ENCODE measurements at regions not wholly inside any gene's neighbourhood (a gene's known extent, or its start where the extent isn't known, plus 50 kb on each side); places are given as distances from the start of the nearest gene placed in this dataset.
A peak's percentile ranks its signal among the peaks of the same experiment; 100 is the strongest.

- peaks cover 36% of the 10 kb centered on the region for H3K4me1 Mint-ChIP-seq
- DNase-seq (peak; percentile 62), ATAC-seq (ENCODE audit: low read depth) (peak; percentile 57)
- H3K27me3 Mint-ChIP-seq: peaks cover 49% of the 10 kb centered on the region
- H3K27ac ChIP-seq (ENCODE audit: low read length in 2 of 2): no peak overlapping the region
- H3K36me3 ChIP-seq (replicated peaks in 1 of 2; ENCODE audit: control extremely low read depth in 1 of 2, control insufficient read depth in 1 of 2, extremely low read depth in 1 of 2, insufficient read depth in 2 of 2, low read length in 1 of 2): no peaks in the 10 kb centered on the region
- no peaks in the 10 kb centered on the region for H3K9me3 Mint-ChIP-seq (ENCODE audit: insufficient read depth)
- no peaks in the 10 kb centered on the region for H4K20me1 ChIP-seq (ENCODE audit: control insufficient read depth, insufficient read depth, low read length, poor library complexity, severe bottlenecking)
- no peaks in the 10 kb centered on the region for H3K79me2 ChIP-seq (ENCODE audit: control insufficient read depth, insufficient read depth, low read length)
- no peaks in the 10 kb centered on the region for H3K9me3 ChIP-seq (ENCODE audit: control extremely low read depth in 1 of 3, control insufficient read depth in 2 of 3, insufficient read depth in 1 of 3, low read length in 2 of 3)
- intact Hi-C loops (cut with micrococcal nuclease): loop anchor here (5.0 to 10.0 kb wide), 2 partner anchors 186 to 374 kb away; no protein-coding TSS in a partner anchor
- no peak overlapping the region for H3K27ac Mint-ChIP-seq
- WGBS (ENCODE audit: insufficient coverage): 31% methylated on average over 7 of the region's 7 CpGs
- H3K4me2 ChIP-seq (replicated peaks; ENCODE audit: low read depth, low read length, poor library complexity, severe bottlenecking): peak overlapping the region; percentile 48
- no peak overlapping the region for H2AFZ ChIP-seq (ENCODE audit: insufficient read depth, low read depth, low read length, poor library complexity, severe bottlenecking)
- H3K4me3 Mint-ChIP-seq: peak overlapping the region; percentile 20
- ChIA-PET CTCF (interaction anchor here (2.0 kb wide), 1 partner anchor 500 kb away, joined by 10 read pairs; no protein-coding TSS in a partner anchor), POLR2A (no interaction called here)
- H3K4me3 ChIP-seq (ENCODE audit: control extremely low read depth in 1 of 5, extremely low read depth in 1 of 5, insufficient read depth in 1 of 5, low read depth in 2 of 5, low read length in 4 of 5): no peak overlapping the region
- peak overlapping the region; percentile 19 for H3K9ac ChIP-seq (ENCODE audit: low read length)
- peaks cover 32 to 35% of the 10 kb centered on the region in 2 donors for H3K4me1 ChIP-seq (ENCODE audit: control insufficient read depth in 2 of 2, insufficient read depth in 2 of 2, low read length in 2 of 2)
- TF ChIP-seq EZH2 (IDR thresholded peaks at IDR 0.05; ENCODE audit: borderline replicate concordance, insufficient read depth, low read depth, low read length, poor library complexity, severe bottlenecking): no peak
- TF ChIP-seq CTCF (IDR thresholded peaks at IDR 0.05): no peak
- H3K27me3 ChIP-seq (replicated peaks in 1 of 4; ENCODE audit: control extremely low read depth in 1 of 4, control insufficient read depth in 3 of 4, insufficient read depth in 4 of 4, low read length in 3 of 4): peaks cover 0 to 47% (median 32%) of the 10 kb centered on the region in 4 experiments
These were observed 89.5 kb upstream of the RFC3 start for GRCh38 chr13:33728271-33729037.

GRCh38 chr13:33730147-33730546, 87.8 kb upstream of the RFC3 start:
- Mint-ChIP-seq H3K4me1 (peaks cover 34% of the 10 kb centered on the region), H3K27me3 (peaks cover 51% of the 10 kb centered on the region), H3K4me3 (no peak overlapping the region), H3K9me3 (ENCODE audit: insufficient read depth) (no peaks in the 10 kb centered on the region), H3K27ac (no peak overlapping the region)
- H3K27ac ChIP-seq (ENCODE audit: low read length in 2 of 2): no peak overlapping the region
- H3K4me2 ChIP-seq (replicated peaks; ENCODE audit: low read depth, low read length, poor library complexity, severe bottlenecking): peak overlapping the region; percentile 12
- no peak overlapping the region for H3K9ac ChIP-seq (ENCODE audit: low read length)
- no peak overlapping the region for H3K4me3 ChIP-seq (ENCODE audit: control extremely low read depth in 1 of 5, extremely low read depth in 1 of 5, insufficient read depth in 1 of 5, low read depth in 2 of 5, low read length in 4 of 5)
- CTCF ChIA-PET: interaction anchor here (1.2 to 2.0 kb wide), 2 partner anchors 29 to 502 kb away, joined by 3 to 10 read pairs; no protein-coding TSS in a partner anchor
- no peaks in the 10 kb centered on the region for H3K36me3 ChIP-seq (replicated peaks in 1 of 2; ENCODE audit: control extremely low read depth in 1 of 2, control insufficient read depth in 1 of 2, extremely low read depth in 1 of 2, insufficient read depth in 2 of 2, low read length in 1 of 2)
- peak; percentile 63 for ATAC-seq (ENCODE audit: low read depth)
- no peaks in the 10 kb centered on the region for H3K79me2 ChIP-seq (ENCODE audit: control insufficient read depth, insufficient read depth, low read length)
- POLR2A ChIA-PET: no interaction called here
- H2AFZ ChIP-seq (ENCODE audit: insufficient read depth, low read depth, low read length, poor library complexity, severe bottlenecking): no peak overlapping the region
- no CpG with 5 or more reads among the region's 1 CpG for WGBS (ENCODE audit: insufficient coverage)
- H3K27me3 ChIP-seq (replicated peaks in 1 of 4; ENCODE audit: control extremely low read depth in 1 of 4, control insufficient read depth in 3 of 4, insufficient read depth in 4 of 4, low read length in 3 of 4): peaks cover 0 to 53% (median 34%) of the 10 kb centered on the region in 4 experiments
- intact Hi-C loops (cut with micrococcal nuclease): no loop called here
- no peaks in the 10 kb centered on the region for H3K9me3 ChIP-seq (ENCODE audit: control extremely low read depth in 1 of 3, control insufficient read depth in 2 of 3, insufficient read depth in 1 of 3, low read length in 2 of 3)
- H3K4me1 ChIP-seq (ENCODE audit: control insufficient read depth in 2 of 2, insufficient read depth in 2 of 2, low read length in 2 of 2): peaks cover 32 to 35% of the 10 kb centered on the region in 2 donors
- TF ChIP-seq EZH2 (IDR thresholded peaks at IDR 0.05; ENCODE audit: borderline replicate concordance, insufficient read depth, low read depth, low read length, poor library complexity, severe bottlenecking) (no peak), CTCF (IDR thresholded peaks at IDR 0.05) (no peak)
- no peaks in the 10 kb centered on the region for H4K20me1 ChIP-seq (ENCODE audit: control insufficient read depth, insufficient read depth, low read length, poor library complexity, severe bottlenecking)
- peak; percentile 44 for DNase-seq

Measured in B cell (primary cell).